SH-SY5Y (cell line): ENCODE measurements at regions not wholly inside any gene's neighbourhood (a gene's known extent, or its start where the extent isn't known, plus 50 kb on each side); places are given as distances from the start of the nearest gene placed in this dataset.

Source experiments
- GATA2 ChIP-seq: IDR thresholded peaks from 2 replicates; pipeline ENCODE4 v1.6.1; 2011; ENCODE audit warnings: mild to moderate bottlenecking, low read depth, low read length
- GATA3 ChIP-seq: IDR thresholded peaks from 2 replicates; pipeline ENCODE4 v1.6.1; 2011; ENCODE audit warnings: low read depth, mild to moderate bottlenecking, low read length, moderate library complexity

- TF ChIP-seq GATA3 (no peak), GATA2 (no peak)
Measured at GRCh38 chr5:174235221-174236011, 189.9 kb downstream of the NSG2 start.

DNA sequence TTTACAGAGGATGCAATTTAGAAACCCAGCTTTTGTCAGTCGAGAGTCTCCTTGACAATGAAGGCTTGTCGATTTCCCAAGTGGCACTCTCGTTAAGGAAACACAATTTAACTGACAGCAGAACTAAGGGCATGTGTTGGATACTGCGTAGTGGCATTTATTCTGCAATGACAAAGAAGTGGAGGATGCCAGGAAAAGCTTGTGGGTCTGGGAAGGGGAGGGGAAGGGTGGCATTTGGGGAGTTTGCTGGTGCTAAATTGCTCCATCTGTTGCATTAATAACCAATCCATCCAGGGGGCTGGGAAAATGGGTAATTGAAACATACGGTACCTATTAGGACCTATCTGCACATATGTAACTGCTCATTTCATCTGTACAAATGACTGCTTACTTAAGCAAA is 190.6 kb downstream of the NSG2 start:
- TF ChIP-seq GATA3, result no peak

DNA sequence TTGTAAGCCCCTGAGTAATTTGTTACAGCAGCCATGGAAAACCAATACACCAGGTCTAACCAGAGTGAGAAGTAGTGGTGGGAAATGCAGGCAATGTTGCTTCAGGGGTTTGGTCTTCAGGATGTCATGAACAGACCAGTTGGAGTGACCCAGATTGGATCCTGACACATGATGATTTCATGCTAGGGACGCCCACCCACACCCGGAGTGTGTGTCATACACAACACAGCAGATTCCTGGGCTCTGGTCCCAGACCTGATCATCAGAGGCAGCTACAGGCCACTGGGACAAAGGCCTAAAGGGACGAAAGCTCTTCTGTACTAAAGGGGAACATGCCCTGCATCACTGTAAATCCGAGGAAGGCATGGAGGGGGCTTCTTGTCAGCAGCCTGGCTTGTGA is 194.2 kb downstream of the NSG2 start:
- no peak for TF ChIP-seq GATA3
- TF ChIP-seq GATA2, result no peak

GRCh38 chr5:174242573-174242972 is 197.1 kb downstream of the NSG2 start:
- TF ChIP-seq GATA2 (peak; percentile 91), GATA3 (peak; percentile 55)

GRCh38 chr5:174243904-174244303 is 198.4 kb downstream of the NSG2 start:
- TF ChIP-seq GATA2, result no peak
- no peak for TF ChIP-seq GATA3

GRCh38 chr5:174245516-174246075 is 200.1 kb downstream of the NSG2 start:
- TF ChIP-seq GATA3 (no peak), GATA2 (no peak)

GRCh38 chr5:174246743-174247142 is 201.2 kb downstream of the NSG2 start:
- TF ChIP-seq GATA3, result no peak
- TF ChIP-seq GATA2, result no peak

GRCh38 chr5:174247301-174247700 is 201.8 kb downstream of the NSG2 start:
- TF ChIP-seq GATA3 (no peak), GATA2 (no peak)

DNA sequence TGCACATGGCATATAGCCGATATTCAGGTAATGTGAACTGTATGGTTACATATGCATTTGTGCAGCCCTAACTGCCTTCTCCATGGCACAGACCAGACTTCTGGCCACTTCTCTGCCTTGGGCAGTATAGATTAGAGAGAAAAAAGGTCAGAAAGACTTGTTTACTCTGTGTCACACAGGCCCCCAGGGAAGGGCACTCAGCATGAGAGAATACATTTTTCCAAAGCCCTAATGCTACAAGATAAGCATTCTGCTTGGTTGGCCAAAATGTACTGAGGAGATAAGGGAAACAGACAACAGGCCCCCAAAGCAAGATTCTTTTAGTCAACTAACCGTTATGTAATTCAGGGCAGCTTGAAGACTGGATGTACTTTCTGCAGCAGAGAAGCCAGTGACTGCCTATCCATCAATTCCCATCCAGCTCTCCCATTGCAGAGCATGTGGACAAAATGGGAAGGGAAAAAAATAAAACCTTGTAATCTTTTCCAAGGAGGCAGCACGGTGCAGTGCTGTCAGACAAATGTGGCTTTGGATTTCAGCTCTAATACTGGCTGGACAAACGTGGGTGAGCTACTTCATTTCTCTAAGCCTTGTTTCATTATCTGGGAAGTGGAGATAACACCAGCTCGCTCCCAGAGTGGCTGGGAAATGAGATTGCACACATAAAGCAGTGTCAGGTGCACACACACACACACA is 205.9 kb downstream of the NSG2 start:
- peak; percentile 98 for TF ChIP-seq GATA2
- peak; percentile 94; the same call in 1 of the 2 replicates for TF ChIP-seq GATA3

DNA sequence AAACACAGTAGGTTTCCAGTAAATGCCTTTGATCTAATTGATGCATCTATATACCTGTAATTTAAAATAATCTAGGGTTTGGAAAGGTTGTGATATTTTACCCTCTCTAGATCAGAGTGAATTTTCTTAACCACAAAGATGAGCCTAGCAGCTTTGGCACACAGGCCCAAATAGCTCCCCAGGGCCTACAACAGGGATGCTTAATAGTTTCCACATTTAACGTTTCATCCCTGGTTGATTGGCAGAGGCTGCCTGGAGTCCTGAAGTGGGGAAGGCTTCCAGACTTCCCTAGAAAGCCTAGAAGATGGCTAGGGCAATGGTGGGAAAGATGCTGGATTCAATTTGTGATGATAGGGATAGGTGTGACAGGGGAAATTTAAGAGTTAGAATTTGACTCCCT is 206.6 kb downstream of the NSG2 start:
- TF ChIP-seq GATA2 (no peak), GATA3 (no peak)

- TF ChIP-seq GATA2, result no peak
- TF ChIP-seq GATA3, result no peak
Measured at GRCh38 chr5:174259696-174260420, 214.4 kb downstream of the NSG2 start.

DNA sequence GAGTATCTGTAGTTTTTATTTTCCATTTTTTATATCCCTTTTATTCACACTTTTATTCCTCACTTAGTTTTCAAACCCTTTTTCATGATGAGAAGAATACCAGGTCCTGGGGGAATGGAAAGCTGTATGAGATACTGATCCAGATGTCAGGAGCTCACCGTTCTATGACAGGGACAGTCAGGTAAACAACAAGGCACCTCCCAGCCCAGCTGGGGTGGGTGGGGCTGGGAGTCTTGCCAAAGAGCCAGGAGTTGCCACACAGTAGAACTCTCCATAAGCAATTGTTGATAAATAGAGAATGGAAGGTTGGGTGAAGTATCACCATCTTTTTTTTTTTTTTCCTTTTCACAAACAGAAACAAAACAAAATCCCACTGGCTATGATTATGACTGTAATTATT is 225.8 kb downstream of the NSG2 start:
- TF ChIP-seq GATA2 (no peak), GATA3 (no peak)

GRCh38 chr5:174272671-174273070 is 227.2 kb downstream of the NSG2 start:
- TF ChIP-seq GATA3 (no peak), GATA2 (no peak)

DNA sequence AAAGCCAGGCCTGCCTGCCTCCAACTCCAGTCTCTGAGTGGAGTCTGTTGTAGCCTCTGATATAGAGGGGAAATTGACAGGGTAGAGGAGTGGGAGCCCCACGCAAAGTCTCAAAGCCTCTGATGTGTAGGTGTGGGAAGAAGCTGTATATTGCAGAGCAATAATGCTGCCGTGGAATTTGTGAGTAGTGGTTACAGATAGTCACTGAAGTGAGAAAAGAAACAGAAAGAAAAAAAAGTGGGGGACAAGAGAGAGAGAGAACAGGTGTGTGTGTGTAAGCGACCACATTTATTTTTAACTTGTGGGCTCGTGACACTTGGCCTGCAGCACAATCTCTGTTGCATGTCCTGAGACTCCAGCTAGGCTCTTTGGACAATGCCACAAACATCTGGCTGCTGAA is 227.8 kb downstream of the NSG2 start:
- no peak for TF ChIP-seq GATA3
- no peak for TF ChIP-seq GATA2
